ENCODE measurements at regions not wholly inside any gene's neighbourhood (a gene's known extent, or its start where the extent isn't known, plus 50 kb on each side); places are given as distances from the start of the nearest gene placed in this dataset.

- Histone ChIP-seq H3K4me3 (ENCODE audit: low read depth in 1 of 3, low read length in 3 of 3) (no peak overlapping the region), H3K4me1 (ENCODE audit: control insufficient read depth in 3 of 3, insufficient read depth in 2 of 3, low read depth in 1 of 3, low read length in 2 of 3) (peaks cover 0 to 21% (median 0%) of the 10 kb centered on the region in 3 donors), H3K36me3 (ENCODE audit: control insufficient read depth in 3 of 3, insufficient read depth in 2 of 3, low read depth in 1 of 3, low read length in 3 of 3) (no peaks in the 10 kb centered on the region), H3K9me3 (ENCODE audit: control insufficient read depth in 2 of 2, insufficient read depth in 1 of 2, low read depth in 1 of 2, low read length in 1 of 2) (peaks cover 0 to 2% of the 10 kb centered on the region in 2 donors), H3K27ac (ENCODE audit: low read depth in 1 of 3, low read length in 2 of 3) (no peak overlapping the region), H3K27me3 (ENCODE audit: control insufficient read depth in 3 of 3, insufficient read depth in 3 of 3, low read length in 3 of 3) (no peaks in the 10 kb centered on the region)
- FAIRE-seq: no peak
- WGBS, 3 donors: 79 to 82% (median 82%) methylated on average over 4 of the region's 4 CpGs
- DNase-seq: no peak
These were observed 212.3 kb upstream of the PMEPA1 start for GRCh38 chr20:57922083-57922482.

- no peaks in the 10 kb centered on the region for H3K27me3 ChIP-seq (ENCODE audit: control insufficient read depth in 3 of 3, insufficient read depth in 3 of 3, low read length in 3 of 3)
- DNase-seq (no peak), FAIRE-seq (no peak)
- H3K27ac ChIP-seq (ENCODE audit: low read depth in 1 of 3, low read length in 2 of 3): no peak overlapping the region
- no peaks in the 10 kb centered on the region for H3K36me3 ChIP-seq (ENCODE audit: control insufficient read depth in 3 of 3, insufficient read depth in 2 of 3, low read depth in 1 of 3, low read length in 3 of 3)
- WGBS, 3 donors: 86 to 88% (median 87%) methylated on average over 8 of the region's 8 CpGs
- H3K4me1 ChIP-seq (ENCODE audit: control insufficient read depth in 3 of 3, insufficient read depth in 2 of 3, low read depth in 1 of 3, low read length in 2 of 3): peaks cover 0 to 21% (median 0%) of the 10 kb centered on the region in 3 donors
- no peaks in the 10 kb centered on the region for H3K9me3 ChIP-seq (ENCODE audit: control insufficient read depth in 2 of 2, insufficient read depth in 1 of 2, low read depth in 1 of 2, low read length in 1 of 2)
- no peak overlapping the region for H3K4me3 ChIP-seq (ENCODE audit: low read depth in 1 of 3, low read length in 3 of 3)
These were observed 211.9 kb upstream of the PMEPA1 start for GRCh38 chr20:57921676-57922075.

GRCh38 chr20:57920971-57921370 is 211.2 kb upstream of the PMEPA1 start:
- no peaks in the 10 kb centered on the region for H3K36me3 ChIP-seq (ENCODE audit: control insufficient read depth in 3 of 3, insufficient read depth in 2 of 3, low read depth in 1 of 3, low read length in 3 of 3)
- H3K27me3 ChIP-seq (ENCODE audit: control insufficient read depth in 3 of 3, insufficient read depth in 3 of 3, low read length in 3 of 3): no peaks in the 10 kb centered on the region
- H3K9me3 ChIP-seq (ENCODE audit: control insufficient read depth in 2 of 2, insufficient read depth in 1 of 2, low read depth in 1 of 2, low read length in 1 of 2): no peaks in the 10 kb centered on the region
- peaks cover 0 to 21% (median 0%) of the 10 kb centered on the region in 3 donors for H3K4me1 ChIP-seq (ENCODE audit: control insufficient read depth in 3 of 3, insufficient read depth in 2 of 3, low read depth in 1 of 3, low read length in 2 of 3)
- no peak overlapping the region for H3K4me3 ChIP-seq (ENCODE audit: low read depth in 1 of 3, low read length in 3 of 3)
- no peak for FAIRE-seq
- no peak overlapping the region for H3K27ac ChIP-seq (ENCODE audit: low read depth in 1 of 3, low read length in 2 of 3)
- no peak for DNase-seq
- 79 to 85% (median 84%) methylated on average over 6 of the region's 6 CpGs for WGBS, 3 donors

GRCh38 chr20:57919049-57919448 is 209.2 kb upstream of the PMEPA1 start:
- Histone ChIP-seq H3K4me1 (ENCODE audit: control insufficient read depth in 3 of 3, insufficient read depth in 2 of 3, low read depth in 1 of 3, low read length in 2 of 3) (peaks cover 0 to 21% (median 0%) of the 10 kb centered on the region in 3 donors), H3K27ac (ENCODE audit: low read depth in 1 of 3, low read length in 2 of 3) (peak overlapping the region in 1 of 3 donors; percentile 86), H3K4me3 (ENCODE audit: low read depth in 1 of 3, low read length in 3 of 3) (no peak overlapping the region), H3K27me3 (ENCODE audit: control insufficient read depth in 3 of 3, insufficient read depth in 3 of 3, low read length in 3 of 3) (no peaks in the 10 kb centered on the region), H3K9me3 (ENCODE audit: control insufficient read depth in 2 of 2, insufficient read depth in 1 of 2, low read depth in 1 of 2, low read length in 1 of 2) (no peaks in the 10 kb centered on the region), H3K36me3 (ENCODE audit: control insufficient read depth in 3 of 3, insufficient read depth in 2 of 3, low read depth in 1 of 3, low read length in 3 of 3) (no peaks in the 10 kb centered on the region)
- no peak for FAIRE-seq
- WGBS, 3 donors: 12 to 53% (median 31%) methylated on average over 3 of the region's 3 CpGs
- DNase-seq: peak; percentile 77 to 88

GRCh38 chr20:57918551-57918950 is 208.7 kb upstream of the PMEPA1 start:
- Histone ChIP-seq H3K27ac (ENCODE audit: low read depth in 1 of 3, low read length in 2 of 3) (peak overlapping the region in 1 of 3 donors; percentile 86), H3K27me3 (ENCODE audit: control insufficient read depth in 3 of 3, insufficient read depth in 3 of 3, low read length in 3 of 3) (no peaks in the 10 kb centered on the region), H3K4me3 (ENCODE audit: low read depth in 1 of 3, low read length in 3 of 3) (no peak overlapping the region), H3K9me3 (ENCODE audit: control insufficient read depth in 2 of 2, insufficient read depth in 1 of 2, low read depth in 1 of 2, low read length in 1 of 2) (no peaks in the 10 kb centered on the region), H3K4me1 (ENCODE audit: control insufficient read depth in 3 of 3, insufficient read depth in 2 of 3, low read depth in 1 of 3, low read length in 2 of 3) (peaks cover 0 to 21% (median 0%) of the 10 kb centered on the region in 3 donors), H3K36me3 (ENCODE audit: control insufficient read depth in 3 of 3, insufficient read depth in 2 of 3, low read depth in 1 of 3, low read length in 3 of 3) (no peaks in the 10 kb centered on the region)
- WGBS, 3 donors: 24 to 61% (median 41%) methylated on average over 4 of the region's 4 CpGs
- FAIRE-seq (no peak), DNase-seq (peak; percentile 66 to 80)

- FAIRE-seq (no peak), DNase-seq (no peak)
- peaks cover 0 to 14% (median 0%) of the 10 kb centered on the region in 3 donors for H3K4me1 ChIP-seq (ENCODE audit: control insufficient read depth in 3 of 3, insufficient read depth in 2 of 3, low read depth in 1 of 3, low read length in 2 of 3)
- H3K9me3 ChIP-seq (ENCODE audit: control insufficient read depth in 2 of 2, insufficient read depth in 1 of 2, low read depth in 1 of 2, low read length in 1 of 2): no peaks in the 10 kb centered on the region
- H3K27me3 ChIP-seq (ENCODE audit: control insufficient read depth in 3 of 3, insufficient read depth in 3 of 3, low read length in 3 of 3): no peaks in the 10 kb centered on the region
- 72 to 79% (median 73%) methylated on average over 4 of the region's 4 CpGs for WGBS, 3 donors
- no peaks in the 10 kb centered on the region for H3K36me3 ChIP-seq (ENCODE audit: control insufficient read depth in 3 of 3, insufficient read depth in 2 of 3, low read depth in 1 of 3, low read length in 3 of 3)
- no peak overlapping the region for H3K4me3 ChIP-seq (ENCODE audit: low read depth in 1 of 3, low read length in 3 of 3)
- no peak overlapping the region for H3K27ac ChIP-seq (ENCODE audit: low read depth in 1 of 3, low read length in 2 of 3)
These were observed 204.4 kb upstream of the PMEPA1 start for GRCh38 chr20:57914205-57914604.

GRCh38 chr20:57913156-57913930 is 203.5 kb upstream of the PMEPA1 start:
- Histone ChIP-seq H3K27ac (ENCODE audit: low read depth in 1 of 3, low read length in 2 of 3) (no peak overlapping the region), H3K36me3 (ENCODE audit: control insufficient read depth in 3 of 3, insufficient read depth in 2 of 3, low read depth in 1 of 3, low read length in 3 of 3) (no peaks in the 10 kb centered on the region), H3K27me3 (ENCODE audit: control insufficient read depth in 3 of 3, insufficient read depth in 3 of 3, low read length in 3 of 3) (no peaks in the 10 kb centered on the region), H3K4me3 (ENCODE audit: low read depth in 1 of 3, low read length in 3 of 3) (no peak overlapping the region), H3K9me3 (ENCODE audit: control insufficient read depth in 2 of 2, insufficient read depth in 1 of 2, low read depth in 1 of 2, low read length in 1 of 2) (no peaks in the 10 kb centered on the region), H3K4me1 (ENCODE audit: control insufficient read depth in 3 of 3, insufficient read depth in 2 of 3, low read depth in 1 of 3, low read length in 2 of 3) (peaks cover 0 to 10% (median 0%) of the 10 kb centered on the region in 3 donors)
- 85 to 89% (median 89%) methylated on average over 12 of the region's 12 CpGs for WGBS, 3 donors
- no peak for FAIRE-seq
- DNase-seq: no peak

GRCh38 chr20:57912227-57912582 is 202.4 kb upstream of the PMEPA1 start:
- H3K4me3 ChIP-seq (ENCODE audit: low read depth in 1 of 3, low read length in 3 of 3): no peak overlapping the region
- DNase-seq: no peak
- H3K9me3 ChIP-seq (ENCODE audit: control insufficient read depth in 2 of 2, insufficient read depth in 1 of 2, low read depth in 1 of 2, low read length in 1 of 2): no peaks in the 10 kb centered on the region
- no peaks in the 10 kb centered on the region for H3K4me1 ChIP-seq (ENCODE audit: control insufficient read depth in 3 of 3, insufficient read depth in 2 of 3, low read depth in 1 of 3, low read length in 2 of 3)
- 39 to 71% (median 46%) methylated on average over 6 of the region's 6 CpGs for WGBS, 3 donors
- no peaks in the 10 kb centered on the region for H3K36me3 ChIP-seq (ENCODE audit: control insufficient read depth in 3 of 3, insufficient read depth in 2 of 3, low read depth in 1 of 3, low read length in 3 of 3)
- no peak overlapping the region for H3K27ac ChIP-seq (ENCODE audit: low read depth in 1 of 3, low read length in 2 of 3)
- no peak for FAIRE-seq
- no peaks in the 10 kb centered on the region for H3K27me3 ChIP-seq (ENCODE audit: control insufficient read depth in 3 of 3, insufficient read depth in 3 of 3, low read length in 3 of 3)

Data from small intestine (tissue), 7 donors.